ENCODE measurements at regions not wholly inside any gene's neighbourhood (a gene's known extent, or its start where the extent isn't known, plus 50 kb on each side); places are given as distances from the start of the nearest gene placed in this dataset.

DNA sequence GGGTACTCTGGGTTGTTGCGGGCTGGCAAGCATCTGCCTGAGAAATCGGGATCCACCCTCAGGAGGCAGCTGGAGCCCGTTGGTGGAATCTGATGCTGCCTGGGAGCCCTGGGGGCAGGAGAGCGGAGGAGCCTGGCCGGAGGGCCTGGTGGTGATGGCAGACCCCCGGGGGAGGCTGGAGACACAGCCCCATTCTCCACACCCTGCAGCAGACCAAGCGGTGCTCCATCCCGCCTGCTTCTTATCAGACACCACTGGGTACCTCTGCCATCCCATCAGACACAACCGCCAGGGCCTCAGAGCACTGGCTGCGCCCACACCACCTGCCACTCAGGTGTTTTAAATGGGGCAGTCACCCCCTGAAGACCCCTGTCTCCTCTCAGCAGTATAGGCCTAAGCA, 103.9 kb downstream of the RBFOX3 start:
- TF ChIP-seq, protein P1, sequence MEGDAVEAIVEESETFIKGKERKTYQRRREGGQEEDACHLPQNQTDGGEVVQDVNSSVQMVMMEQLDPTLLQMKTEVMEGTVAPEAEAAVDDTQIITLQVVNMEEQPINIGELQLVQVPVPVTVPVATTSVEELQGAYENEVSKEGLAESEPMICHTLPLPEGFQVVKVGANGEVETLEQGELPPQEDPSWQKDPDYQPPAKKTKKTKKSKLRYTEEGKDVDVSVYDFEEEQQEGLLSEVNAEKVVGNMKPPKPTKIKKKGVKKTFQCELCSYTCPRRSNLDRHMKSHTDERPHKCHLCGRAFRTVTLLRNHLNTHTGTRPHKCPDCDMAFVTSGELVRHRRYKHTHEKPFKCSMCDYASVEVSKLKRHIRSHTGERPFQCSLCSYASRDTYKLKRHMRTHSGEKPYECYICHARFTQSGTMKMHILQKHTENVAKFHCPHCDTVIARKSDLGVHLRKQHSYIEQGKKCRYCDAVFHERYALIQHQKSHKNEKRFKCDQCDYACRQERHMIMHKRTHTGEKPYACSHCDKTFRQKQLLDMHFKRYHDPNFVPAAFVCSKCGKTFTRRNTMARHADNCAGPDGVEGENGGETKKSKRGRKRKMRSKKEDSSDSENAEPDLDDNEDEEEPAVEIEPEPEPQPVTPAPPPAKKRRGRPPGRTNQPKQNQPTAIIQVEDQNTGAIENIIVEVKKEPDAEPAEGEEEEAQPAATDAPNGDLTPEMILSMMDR (IDR thresholded peaks at IDR 0.05; ENCODE audit: borderline replicate concordance, extremely low read depth, low read length, poor library complexity, severe bottlenecking), result no peak
- no peak for TF ChIP-seq EZH2 (IDR thresholded peaks at IDR 0.05; ENCODE audit: borderline replicate concordance, low read depth, low read length, severe bottlenecking)

Measured in DND-41 (cell line).